Urothelium cell line (cell line): ENCODE measurements at regions not wholly inside any gene's neighbourhood (a gene's known extent, or its start where the extent isn't known, plus 50 kb on each side); places are given as distances from the start of the nearest gene placed in this dataset.
A peak's percentile ranks its signal among the peaks of the same experiment; 100 is the strongest.

Source experiments
- DNase-seq: peaks from one replicate; pipeline ENCODE4 v3.0.0; 2011; ENCODE audit warnings: low spot score, mixed read lengths
- FAIRE-seq: peaks from 2 replicates; lab custom pipeline; 2011; peaks lifted over from hg19 to GRCh38; lab: Jason Lieb, UNC

- FAIRE-seq (no peak), DNase-seq (no peak)
These were observed 73.8 kb upstream of the KLHL29 start for GRCh38 chr2:23311186-23311585.

- FAIRE-seq (no peak), DNase-seq (no peak)
These were observed 71.9 kb upstream of the KLHL29 start for GRCh38 chr2:23312996-23313606.

GRCh38 chr2:23314687-23315086, 70.3 kb upstream of the KLHL29 start:
- FAIRE-seq (no peak), DNase-seq (no peak)

GRCh38 chr2:23320058-23320457, 64.9 kb upstream of the KLHL29 start:
- FAIRE-seq, result no peak
- DNase-seq, result no peak

GRCh38 chr2:23321751-23322150, 63.2 kb upstream of the KLHL29 start:
- no peak for FAIRE-seq
- no peak for DNase-seq

- FAIRE-seq (no peak), DNase-seq (no peak)
These were observed 62.3 kb upstream of the KLHL29 start for GRCh38 chr2:23322567-23323197.

- DNase-seq (no peak), FAIRE-seq (no peak)
These were observed 61.6 kb upstream of the KLHL29 start for GRCh38 chr2:23323198-23323916.

- FAIRE-seq (no peak), DNase-seq (no peak)
These were observed 60.9 kb upstream of the KLHL29 start for GRCh38 chr2:23323917-23324680.

GRCh38 chr2:23326330-23326729, 58.6 kb upstream of the KLHL29 start:
- DNase-seq (no peak), FAIRE-seq (no peak)

- DNase-seq (no peak), FAIRE-seq (no peak)
These were observed 57.6 kb upstream of the KLHL29 start for GRCh38 chr2:23327416-23327815.

GRCh38 chr2:23327887-23328286, 57.1 kb upstream of the KLHL29 start:
- DNase-seq (no peak), FAIRE-seq (no peak)

- no peak for FAIRE-seq
- DNase-seq, result peak; percentile 49
These were observed 54.8 kb upstream of the KLHL29 start for GRCh38 chr2:23330214-23330613.
